Tongue (tissue), 1 donor: ENCODE measurements at regions not wholly inside any gene's neighbourhood (a gene's known extent, or its start where the extent isn't known, plus 50 kb on each side); places are given as distances from the start of the nearest gene placed in this dataset.

Source experiments
- DNase-seq: peaks from one replicate; pipeline ENCODE4 v3.0.0-alpha.2; 2015

DNA sequence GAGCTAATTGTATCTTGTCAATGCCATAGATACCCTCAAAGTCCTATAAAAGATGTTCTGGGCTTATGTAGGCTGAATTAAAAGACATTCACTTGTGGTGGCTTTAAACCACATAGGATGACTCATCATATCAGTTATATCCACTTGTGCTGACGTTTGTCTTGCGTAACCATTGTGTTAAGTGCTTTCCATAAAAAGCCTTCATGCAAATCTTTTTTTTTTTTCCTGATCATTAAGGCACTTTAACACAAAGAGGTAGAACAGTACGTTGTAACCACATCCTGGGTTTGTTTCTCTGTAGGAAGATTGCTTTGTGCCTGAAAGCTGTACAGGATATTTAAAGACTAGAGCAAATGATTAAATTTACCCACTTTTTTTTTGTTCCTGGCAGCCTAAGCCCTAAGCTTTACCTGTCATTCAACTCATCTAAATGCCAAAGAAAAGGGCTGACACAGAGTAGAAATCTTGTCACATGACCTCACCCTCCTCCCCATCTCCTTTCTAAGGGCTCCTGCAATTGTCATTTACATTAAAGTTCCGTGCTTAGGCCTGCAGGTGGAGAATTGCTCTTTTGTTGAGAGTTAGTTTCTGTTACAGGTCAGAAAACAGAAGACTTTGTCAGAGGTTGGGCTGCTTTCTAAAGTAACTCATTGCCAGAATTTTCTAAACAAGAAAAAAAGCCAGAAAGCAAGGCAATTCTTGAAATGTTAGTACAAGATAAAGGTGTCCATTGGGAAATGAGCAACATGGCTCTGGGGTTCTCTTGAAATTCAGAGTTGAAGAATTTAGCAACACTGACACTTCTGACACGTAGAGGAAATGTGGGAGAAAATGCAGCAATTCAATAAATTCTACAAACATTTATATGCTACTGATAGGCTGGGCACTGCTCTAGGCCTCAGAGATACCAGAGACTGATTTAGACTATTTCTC lies 555.6 kb downstream of the PPARGC1A start:
- peak; percentile 30 for DNase-seq

DNA sequence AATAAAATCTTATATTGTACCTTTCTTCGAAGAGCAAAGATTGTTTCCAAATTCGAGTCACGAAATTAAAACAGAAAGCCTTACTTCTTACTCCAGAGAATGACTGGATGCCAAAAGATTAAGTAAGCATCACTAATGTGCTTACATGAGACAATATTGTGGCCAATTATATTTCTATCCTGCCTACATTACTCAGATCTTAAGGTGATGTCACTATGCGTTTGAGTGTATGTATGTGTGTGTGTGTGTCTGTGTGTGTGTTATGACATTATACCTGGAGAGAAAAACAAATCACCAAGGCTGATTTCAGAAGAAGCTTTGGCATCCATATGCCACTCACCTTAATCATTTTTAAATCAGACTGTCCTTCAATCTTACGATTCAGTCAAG lies 556.3 kb downstream of the PPARGC1A start:
- DNase-seq, result peak; percentile 33

DNA sequence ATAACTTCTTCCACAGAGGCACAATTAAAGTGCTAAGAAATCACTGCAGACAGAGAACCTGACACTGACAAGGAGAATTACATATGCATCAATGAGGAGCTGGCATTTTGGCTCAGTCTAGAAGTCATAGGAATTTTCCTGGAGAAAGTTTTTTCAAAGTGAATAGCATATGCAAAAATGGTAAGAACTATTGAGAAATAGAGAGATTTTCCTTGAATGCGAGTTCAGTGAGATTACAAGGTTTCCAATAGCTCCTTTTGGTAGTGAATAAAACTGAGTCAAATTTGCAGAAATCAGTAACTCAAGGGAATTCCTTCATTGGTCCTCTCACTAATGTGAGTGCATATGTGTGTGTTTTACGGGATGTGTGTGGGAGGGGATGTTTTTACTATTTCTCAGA lies 557.5 kb downstream of the PPARGC1A start:
- DNase-seq, result no peak

DNA sequence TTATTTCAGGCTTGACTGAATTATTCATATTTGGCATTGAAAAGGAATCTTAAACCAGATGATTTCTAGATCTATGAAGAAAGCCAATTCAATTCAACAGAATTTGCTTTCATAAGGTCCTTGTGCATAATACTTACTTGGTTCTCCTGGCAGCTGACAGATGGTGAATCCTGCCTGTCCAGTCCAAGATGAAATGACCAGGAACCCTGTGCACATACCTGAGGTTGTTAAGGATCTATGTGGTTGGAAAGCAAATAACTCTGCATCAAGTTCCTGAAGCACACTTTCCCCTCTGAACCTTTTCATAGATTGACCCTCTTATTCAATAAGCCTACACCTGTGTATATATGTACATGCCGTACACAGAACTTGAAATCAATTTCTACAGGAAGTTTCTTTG lies 562.7 kb downstream of the PPARGC1A start:
- DNase-seq, result no peak

DNA sequence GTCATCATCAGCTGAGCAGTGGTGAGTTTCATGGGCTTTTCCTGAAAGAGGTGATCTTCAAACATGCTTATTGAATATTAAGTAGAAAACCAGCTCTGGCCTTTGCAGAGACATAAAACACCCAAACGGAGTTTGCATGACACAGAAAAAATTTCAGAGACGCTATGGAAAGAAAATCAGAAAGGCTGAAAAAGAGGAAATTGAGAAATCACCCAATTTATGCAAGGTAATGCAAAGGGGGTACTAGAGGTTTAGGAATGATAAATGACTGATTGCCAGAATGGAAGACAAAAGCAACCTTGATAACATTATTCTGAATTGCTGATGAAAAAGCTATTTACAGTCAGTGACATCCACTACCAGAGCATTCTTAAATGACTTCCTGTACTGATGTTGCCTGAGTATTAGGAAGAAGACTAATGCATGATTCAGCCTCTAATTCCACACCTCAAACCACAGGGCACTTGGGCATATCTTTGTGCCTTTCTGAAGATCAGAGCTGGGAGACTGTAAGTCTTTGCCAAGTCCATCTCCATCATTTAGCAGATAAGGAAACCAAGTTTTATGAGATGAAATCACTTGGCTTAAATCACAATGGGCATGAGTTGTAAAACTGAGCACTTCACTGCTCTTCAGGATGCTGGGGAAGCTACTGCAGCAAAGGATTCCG lies 565.7 kb downstream of the PPARGC1A start:
- DNase-seq, result no peak

DNA sequence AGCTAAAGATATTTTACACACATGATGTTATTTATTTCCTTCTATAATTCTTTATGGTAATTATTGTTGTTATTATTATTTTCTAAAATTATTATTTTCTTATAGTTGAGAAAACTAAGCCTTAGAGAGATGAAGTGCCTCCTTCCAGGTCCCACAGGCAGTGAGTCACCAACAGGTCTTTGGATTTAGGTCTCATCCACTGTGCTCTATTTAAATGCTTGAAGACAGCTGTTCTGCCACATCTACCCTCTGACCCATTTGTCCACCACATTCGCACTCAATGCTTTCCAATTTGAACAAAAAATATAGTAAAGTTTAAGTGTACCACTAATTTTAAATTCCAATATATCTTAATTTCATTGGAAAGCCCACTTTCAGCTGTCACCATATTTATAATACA lies 566.4 kb downstream of the PPARGC1A start:
- DNase-seq, result no peak

DNA sequence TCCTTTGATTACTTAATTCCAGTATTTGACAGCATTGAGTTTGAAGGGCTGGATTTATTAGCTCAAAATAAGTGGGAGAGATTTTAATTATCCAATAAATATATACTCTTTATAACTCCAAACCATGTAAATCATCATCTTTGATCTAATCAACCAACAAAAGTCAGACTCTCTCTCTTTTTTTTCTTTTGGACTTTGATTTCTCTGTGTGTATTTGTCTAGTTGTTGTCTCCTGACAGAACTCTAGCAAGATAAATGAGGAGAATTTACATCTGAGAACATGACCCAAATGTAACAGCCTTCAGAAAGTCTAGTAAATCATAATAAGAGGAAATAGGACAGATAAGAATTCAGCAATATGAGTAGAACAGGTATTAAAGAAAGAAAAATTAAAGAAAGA lies 567.1 kb downstream of the PPARGC1A start:
- DNase-seq, result no peak

DNA sequence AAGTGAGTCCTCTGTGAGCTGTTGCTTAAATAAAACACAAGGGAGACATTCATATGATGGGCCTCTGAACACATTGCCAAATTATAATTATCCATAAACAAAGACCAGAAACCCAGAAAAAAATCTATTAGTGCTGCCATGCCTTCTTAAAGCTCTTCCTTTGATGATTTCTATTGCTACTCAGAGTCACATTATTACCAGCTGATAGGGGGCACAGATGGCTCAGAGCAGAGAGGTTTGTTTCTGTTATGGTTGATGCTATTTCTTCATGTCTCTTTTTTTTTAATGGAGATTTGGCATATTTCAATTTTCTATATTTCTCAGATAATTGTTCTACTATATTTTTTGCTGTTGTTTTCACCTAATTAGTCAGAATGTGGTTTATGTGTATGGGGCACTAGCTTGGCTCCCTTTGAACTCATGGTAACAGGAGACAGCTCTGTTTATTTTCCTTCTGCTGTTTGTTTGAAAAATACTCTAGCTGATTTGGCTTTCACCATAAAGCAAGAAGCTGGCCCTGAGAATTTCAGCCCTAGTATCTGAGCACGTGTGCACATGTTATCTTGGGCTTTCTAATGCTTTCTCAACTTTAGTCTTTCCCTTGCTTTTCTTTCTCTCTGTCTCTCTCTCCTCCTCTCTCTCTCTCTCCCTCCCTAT lies 568.8 kb downstream of the PPARGC1A start:
- peak; percentile 63 for DNase-seq

DNA sequence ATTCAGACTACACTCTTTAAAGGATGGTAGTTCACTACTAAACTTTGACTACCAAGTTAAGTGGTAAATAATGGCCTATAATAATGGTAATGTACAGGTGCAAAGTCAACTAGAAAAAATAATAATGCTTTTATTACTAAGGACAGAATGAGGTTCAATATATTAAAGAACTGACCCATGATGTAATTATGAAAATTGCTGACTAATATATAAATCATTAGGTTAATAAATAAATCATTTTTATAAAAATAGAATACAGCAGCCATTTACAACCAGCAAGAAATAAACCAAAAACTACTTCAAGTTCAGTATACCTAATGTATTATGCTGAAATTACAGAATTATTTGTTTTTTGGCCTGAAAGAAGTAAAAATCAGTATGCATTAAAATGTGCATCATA lies 577.2 kb downstream of the PPARGC1A start:
- DNase-seq, result no peak

DNA sequence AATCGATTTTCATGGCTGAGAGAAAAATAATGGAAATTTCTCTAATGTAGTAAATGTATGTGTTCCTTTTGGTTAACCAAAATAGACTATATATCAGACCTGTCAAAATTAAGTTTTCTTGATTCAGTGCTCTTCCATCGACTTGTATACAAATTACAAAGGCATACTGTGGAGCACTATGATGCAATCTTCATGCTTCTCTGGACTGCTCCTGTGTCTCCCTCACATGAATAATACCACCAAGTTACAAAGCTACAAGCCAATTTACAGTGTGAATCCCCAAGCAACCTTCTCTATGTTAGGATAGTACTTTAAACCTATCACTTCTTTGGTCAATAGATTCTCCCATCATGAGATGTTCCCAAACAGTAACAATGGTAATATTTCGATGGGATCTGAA lies 577.9 kb downstream of the PPARGC1A start:
- no peak for DNase-seq

DNA sequence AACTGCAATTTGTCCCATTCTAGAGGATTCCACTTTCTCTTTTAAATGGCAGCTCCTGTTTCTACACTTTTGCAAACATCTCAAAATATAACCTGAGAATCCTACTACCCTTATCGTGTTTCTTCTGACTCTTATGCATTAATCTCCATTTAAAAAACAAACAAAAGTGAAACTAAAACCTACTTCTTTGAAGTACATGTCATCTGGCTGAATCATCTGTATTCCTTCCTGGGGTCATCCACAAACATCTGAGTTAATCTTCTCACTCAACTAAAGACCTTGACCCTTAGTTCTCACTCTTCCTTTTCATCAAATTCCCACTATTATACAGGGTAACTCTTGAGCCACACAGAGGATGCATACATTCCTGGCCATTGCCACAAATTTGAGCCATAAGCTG lies 584.8 kb downstream of the PPARGC1A start:
- DNase-seq, result no peak

DNA sequence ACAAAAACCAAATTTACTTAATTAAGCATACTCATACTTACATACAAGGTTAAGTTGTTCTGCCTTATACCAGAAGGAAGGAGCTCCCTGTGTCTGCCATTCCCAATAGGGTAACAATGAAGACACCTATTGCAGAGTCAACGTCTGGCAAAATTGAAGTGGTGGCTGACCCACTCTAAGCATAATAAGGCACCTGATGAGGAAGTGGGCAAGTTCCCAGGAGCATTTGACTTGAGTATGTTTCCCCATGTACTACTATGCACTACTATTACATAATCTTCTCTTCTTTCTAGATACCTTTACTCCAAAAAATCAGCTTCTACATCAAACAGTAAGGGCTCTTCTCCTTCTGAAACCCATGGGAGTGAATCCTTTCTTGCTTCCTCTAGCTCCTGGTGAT lies 591.5 kb downstream of the PPARGC1A start:
- DNase-seq, result no peak

DNA sequence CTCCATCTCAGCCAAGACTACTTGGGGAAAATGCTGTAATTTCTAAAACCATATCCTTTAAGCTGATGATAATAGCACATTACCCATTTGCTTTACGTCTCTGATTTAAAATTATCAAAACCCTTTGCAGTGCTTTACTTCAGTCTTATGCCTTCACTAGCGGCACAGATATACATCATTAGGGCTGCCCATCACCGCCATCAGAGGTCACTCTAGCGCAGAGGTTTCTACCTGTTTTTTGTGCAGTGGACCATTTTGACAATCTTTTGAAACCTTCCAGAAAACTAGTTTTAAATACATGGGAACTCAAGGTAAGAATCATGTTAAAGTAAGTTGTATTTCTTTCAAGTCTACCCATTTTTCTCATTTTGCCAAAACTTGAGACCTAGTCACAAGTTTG lies 592.5 kb downstream of the PPARGC1A start:
- no peak for DNase-seq

DNA sequence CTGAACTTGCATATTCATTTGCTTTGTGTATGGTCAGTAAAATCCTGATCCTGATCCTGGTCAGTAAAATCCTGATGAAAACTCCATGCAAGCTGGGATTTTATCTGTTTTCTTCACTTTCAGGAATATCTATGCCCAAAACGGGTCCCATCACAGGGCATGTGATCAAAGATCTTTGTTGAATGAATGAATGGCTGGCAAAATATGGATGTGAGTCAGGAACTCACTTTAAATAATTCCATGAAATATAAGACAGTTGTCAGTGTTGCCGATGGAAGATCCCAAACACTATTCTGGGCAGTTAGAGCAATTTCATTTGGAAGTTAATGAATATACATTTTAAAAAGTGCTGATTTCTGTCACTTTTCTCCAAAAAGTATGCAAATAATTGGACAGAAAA lies 598.4 kb downstream of the GBA3 start:
- no peak for DNase-seq

DNA sequence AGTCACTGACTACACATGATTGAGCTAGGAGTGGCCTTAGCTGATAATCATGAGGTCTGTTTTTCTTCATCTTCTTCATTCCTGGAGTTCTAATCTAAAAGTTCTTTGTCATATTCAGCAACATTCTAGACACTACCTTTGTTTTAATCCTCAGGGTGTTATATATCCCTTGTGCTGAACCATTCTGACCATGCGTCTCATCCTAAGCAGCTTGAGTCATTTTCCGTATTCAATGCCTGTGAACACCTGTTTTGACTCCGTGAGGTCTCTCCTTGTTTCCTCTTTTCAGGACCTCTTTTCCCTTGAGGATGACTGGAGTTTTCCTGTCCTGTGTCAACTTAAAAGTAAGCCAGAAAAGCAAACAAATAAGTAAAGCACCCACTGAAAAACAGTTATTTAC lies 597.9 kb downstream of the GBA3 start:
- DNase-seq, result no peak

DNA sequence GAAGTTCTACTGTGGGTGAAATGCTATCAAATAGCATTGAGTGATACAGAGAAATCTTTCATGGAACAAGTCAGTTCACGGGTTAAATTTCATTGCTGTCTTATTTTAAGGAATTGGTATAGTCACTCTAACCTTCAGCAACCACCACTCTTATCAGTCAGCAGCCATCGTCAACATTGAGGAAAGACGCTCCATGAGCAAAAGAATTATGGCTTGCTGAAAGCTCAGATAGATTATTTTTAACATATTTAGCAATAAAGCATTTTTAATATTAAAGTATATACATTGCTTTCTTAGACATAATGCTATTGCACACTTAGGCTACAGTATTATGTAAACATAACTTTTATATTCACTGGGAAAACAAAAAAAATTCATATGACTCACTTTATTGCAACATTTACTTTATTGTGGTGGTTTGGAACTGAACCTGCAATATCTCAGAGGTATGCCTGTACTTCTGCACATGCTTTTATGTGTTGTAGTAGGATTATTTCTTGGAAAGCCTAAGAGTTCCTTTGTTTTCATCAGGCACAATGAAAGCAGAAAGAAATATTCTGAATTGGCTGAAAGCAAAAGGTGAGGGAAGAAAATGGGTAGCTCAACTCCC lies 586.7 kb downstream of the GBA3 start:
- DNase-seq, result no peak

DNA sequence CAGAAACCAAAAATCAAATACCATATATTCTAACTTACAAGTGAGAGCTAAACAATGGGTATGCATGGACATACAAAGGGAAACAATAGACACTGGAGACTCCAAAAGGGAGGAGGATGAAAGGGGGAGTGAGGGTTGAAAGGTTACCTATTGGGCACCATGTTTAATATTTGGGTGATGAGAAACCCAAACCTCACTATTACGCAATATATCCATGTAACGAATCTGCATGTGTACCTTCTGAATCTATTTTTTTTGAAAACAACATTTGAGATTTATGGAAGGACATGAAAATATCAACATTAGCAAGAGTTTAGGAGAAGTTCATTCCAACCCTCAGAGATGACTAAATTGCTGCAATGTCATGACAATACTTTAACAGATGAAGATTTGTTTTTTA lies 586.1 kb downstream of the GBA3 start:
- no peak for DNase-seq

DNA sequence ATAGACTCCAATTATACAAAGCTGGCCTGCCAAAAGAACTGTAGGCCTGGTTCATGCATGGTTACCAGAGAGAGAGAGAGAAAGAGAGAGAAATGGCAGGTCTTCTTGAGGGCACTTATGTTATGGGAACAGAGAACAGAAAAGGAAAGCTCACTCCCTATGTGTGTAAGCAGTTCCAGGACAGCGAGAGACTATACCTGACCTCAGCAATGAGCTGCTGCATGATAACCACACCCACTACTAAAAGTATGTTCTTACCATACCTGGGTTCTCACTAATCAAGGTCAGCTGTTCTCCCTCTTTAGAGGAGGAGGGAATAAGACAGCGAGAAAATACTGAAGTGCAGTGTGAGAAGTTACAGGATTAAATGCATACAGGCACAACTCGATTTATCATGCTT lies 583.3 kb downstream of the GBA3 start:
- DNase-seq, result no peak

DNA sequence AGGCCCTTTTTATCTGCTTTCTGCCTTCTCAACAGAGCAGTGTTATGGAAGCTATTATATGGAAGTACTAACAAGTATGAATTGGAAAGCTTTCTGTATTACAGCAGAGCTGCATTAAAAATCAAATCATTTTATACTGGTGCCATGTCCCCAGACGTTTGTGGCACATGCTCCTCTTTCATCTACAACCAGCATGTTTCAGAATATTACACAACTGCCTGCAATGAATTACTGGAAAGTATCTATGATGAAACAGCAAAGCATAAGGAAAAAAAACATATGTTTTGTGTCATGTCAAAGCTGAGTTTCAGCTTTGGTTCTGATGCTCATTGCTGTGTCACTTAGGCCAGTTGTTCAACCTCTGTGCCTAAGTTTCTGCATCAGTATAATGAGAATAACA lies 576.8 kb downstream of the GBA3 start:
- DNase-seq, result no peak

DNA sequence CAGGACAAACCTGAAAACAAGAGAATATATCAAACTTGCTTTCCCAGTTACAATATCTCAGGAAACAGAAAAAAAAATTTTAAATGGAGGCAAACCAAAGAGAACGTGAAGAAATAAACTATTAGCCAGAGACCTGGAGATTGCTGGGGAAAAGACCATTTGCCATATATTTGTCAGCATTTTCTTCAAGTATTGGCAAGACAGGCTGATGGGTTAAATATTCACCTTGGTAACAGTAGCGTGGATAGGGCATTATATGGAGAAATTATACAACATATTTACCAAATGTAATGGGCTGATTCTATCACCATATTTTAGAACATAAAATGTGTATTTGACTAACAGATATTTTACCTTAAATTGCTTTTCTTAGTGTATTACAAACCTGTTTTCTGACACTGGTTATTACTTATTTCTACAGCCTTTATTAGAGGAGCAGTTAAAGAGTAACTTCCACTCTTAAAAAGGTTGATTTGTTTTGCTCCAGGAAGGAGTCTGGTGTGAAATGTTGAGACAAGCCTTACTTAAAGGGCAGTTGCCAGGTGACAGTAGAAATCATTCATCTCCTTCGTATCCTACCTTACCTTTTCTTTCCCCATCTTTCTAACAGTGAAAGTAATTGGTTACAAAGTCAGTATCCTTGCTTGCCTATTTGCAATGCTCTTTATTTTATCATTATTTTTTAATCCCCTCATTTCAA lies 575.5 kb downstream of the GBA3 start:
- DNase-seq, result no peak

DNA sequence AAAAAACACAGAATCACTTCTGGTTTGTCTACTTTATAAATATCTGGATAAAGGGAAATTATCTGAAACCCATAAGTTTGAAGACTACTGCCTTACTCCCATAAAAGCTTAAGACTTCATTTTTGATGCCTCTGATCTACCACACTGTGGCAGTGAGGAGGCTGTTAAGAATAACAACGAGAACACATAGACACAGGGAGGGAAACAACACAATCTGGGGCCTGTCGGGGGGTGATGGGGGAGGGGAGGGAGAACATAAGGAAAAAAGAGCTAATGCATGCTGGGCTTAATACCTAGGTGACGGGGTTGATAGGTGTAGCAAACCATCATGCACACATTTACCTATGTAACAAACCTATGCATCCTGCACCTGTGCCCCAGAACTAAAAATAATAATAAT lies 573.7 kb downstream of the GBA3 start:
- DNase-seq, result no peak

DNA sequence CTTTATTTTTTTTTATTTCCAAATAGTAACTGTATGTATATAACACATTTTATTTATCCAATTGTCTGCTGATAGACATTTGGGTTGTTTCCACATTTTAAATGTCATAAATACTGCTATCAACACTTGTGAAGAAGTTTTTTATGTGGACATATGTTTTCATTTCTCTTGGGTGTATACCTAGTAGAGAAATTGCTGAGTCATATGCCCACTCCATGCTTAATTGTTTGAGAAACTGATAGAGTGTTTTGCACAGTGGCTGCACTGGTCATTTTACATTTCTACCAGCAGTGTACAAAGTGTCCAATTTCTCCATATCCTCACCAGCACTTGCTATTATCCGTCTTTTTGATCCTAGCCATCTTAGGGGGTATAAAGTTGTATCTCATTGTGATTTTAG lies 567.8 kb downstream of the GBA3 start:
- no peak for DNase-seq
